ENCODE measurements at regions not wholly inside any gene's neighbourhood (a gene's known extent, or its start where the extent isn't known, plus 50 kb on each side); places are given as distances from the start of the nearest gene placed in this dataset.

GRCh38 chr1:213571843-213572242, 415.9 kb upstream of the PROX1 start:
- no peak for DNase-seq (ENCODE audit: low spot score in 2 of 2)
- 87 to 91% methylated on average over 8 of the region's 8 CpGs for WGBS, 2 donors

GRCh38 chr1:213572912-213573647, 414.7 kb upstream of the PROX1 start:
- no peak for TF ChIP-seq POLR2A (IDR thresholded peaks at IDR 0.05)
- TF ChIP-seq, protein P1, sequence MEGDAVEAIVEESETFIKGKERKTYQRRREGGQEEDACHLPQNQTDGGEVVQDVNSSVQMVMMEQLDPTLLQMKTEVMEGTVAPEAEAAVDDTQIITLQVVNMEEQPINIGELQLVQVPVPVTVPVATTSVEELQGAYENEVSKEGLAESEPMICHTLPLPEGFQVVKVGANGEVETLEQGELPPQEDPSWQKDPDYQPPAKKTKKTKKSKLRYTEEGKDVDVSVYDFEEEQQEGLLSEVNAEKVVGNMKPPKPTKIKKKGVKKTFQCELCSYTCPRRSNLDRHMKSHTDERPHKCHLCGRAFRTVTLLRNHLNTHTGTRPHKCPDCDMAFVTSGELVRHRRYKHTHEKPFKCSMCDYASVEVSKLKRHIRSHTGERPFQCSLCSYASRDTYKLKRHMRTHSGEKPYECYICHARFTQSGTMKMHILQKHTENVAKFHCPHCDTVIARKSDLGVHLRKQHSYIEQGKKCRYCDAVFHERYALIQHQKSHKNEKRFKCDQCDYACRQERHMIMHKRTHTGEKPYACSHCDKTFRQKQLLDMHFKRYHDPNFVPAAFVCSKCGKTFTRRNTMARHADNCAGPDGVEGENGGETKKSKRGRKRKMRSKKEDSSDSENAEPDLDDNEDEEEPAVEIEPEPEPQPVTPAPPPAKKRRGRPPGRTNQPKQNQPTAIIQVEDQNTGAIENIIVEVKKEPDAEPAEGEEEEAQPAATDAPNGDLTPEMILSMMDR (IDR thresholded peaks at IDR 0.05) = no peak
- no peak overlapping the region for H3K4me3 ChIP-seq (ENCODE audit: low read depth, poor library complexity, severe bottlenecking)
- intact Hi-C loops (cut with DNase I; ENCODE audit: low total_unique reads) = no loop called here
- WGBS, 2 donors = 49 to 53% methylated on average over 3 of the region's 3 CpGs
- DNase-seq (ENCODE audit: low spot score in 2 of 2) = no peak

More at GRCh38 chr1:213571843-213572242, 415.9 kb upstream of the PROX1 start:
- no peak overlapping the region for H3K4me3 ChIP-seq (ENCODE audit: low read depth, poor library complexity, severe bottlenecking)
- intact Hi-C loops (cut with DNase I; ENCODE audit: low total_unique reads) = no loop called here
- TF ChIP-seq, protein P1 (IDR thresholded peaks at IDR 0.05) = no peak
- TF ChIP-seq POLR2A (IDR thresholded peaks at IDR 0.05) = no peak

- no peak overlapping the region for H3K4me3 ChIP-seq (ENCODE audit: low read depth, poor library complexity, severe bottlenecking)
- DNase-seq (ENCODE audit: low spot score in 2 of 2) = no peak
- intact Hi-C loops (cut with DNase I; ENCODE audit: low total_unique reads) = no loop called here
- 62 to 75% methylated on average over 2 of the region's 2 CpGs for WGBS, 2 donors
- TF ChIP-seq, protein P1 (IDR thresholded peaks at IDR 0.05) = no peak
- no peak for TF ChIP-seq POLR2A (IDR thresholded peaks at IDR 0.05)
Measured at GRCh38 chr1:213573648-213574009, 414.1 kb upstream of the PROX1 start.

GRCh38 chr1:213582976-213583567, 404.7 kb upstream of the PROX1 start:
- no peak overlapping the region for H3K4me3 ChIP-seq (ENCODE audit: low read depth, poor library complexity, severe bottlenecking)
- intact Hi-C loops (cut with DNase I; ENCODE audit: low total_unique reads) = no loop called here
- no peak for TF ChIP-seq POLR2A (IDR thresholded peaks at IDR 0.05)
- TF ChIP-seq, protein P1 (IDR thresholded peaks at IDR 0.05) = no peak
- 78 to 83% methylated on average over 6 of the region's 6 CpGs for WGBS, 2 donors
- DNase-seq (ENCODE audit: low spot score in 2 of 2) = no peak

DNA sequence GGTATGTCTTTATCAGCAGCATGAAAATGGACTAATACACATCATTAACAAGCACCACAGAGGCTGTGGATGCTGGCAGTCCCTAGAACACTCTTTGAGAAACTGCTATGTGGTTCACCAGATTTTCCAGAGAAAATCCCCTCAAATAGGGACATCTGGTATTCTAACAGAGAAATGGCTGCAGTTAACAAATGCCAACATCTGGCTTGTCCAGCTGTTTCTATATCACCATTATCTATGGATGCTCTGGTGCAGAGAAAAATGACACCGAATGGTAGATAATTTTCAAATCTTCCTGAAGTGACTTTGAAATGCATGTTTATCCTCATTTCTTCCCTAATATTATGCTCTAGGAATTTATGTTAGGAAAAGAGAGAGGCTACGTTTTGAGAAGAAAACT, 403.5 kb upstream of the PROX1 start:
- TF ChIP-seq, protein P1 (IDR thresholded peaks at IDR 0.05) = no peak
- no peak for TF ChIP-seq POLR2A (IDR thresholded peaks at IDR 0.05)
- WGBS, 2 donors = 61 to 63% methylated on average over 2 of the region's 2 CpGs
- intact Hi-C loops (cut with DNase I; ENCODE audit: low total_unique reads) = no loop called here
- DNase-seq (ENCODE audit: low spot score in 2 of 2) = no peak
- no peak overlapping the region for H3K4me3 ChIP-seq (ENCODE audit: low read depth, poor library complexity, severe bottlenecking)

All from lower leg skin (tissue), 4 donors.